ENCODE measurements at regions not wholly inside any gene's neighbourhood (a gene's known extent, or its start where the extent isn't known, plus 50 kb on each side); places are given as distances from the start of the nearest gene placed in this dataset.
"Not testable (repeated sequence)": the region's sequence is repeated elsewhere in the genome, so short reads cannot be mapped to it uniquely, and the experiment has no call there.

DNA sequence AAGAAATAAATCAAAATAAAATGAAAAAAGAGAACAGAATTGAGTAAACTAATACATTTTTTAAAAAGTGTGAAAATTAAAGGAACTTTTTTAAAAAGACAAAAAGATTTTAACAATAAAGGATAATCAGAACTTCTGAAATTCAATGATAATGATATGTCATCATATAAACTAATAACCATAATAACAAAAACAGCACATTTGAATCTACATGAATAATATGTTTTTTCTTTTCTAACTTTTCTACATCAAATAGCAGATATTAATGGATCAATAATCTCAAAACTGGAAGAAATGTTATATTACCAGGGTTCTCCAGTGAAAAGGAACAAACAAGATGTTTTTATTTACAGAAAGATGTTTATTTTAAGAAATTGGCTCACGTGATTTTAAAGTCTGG is 903.3 kb upstream of the MIR17HG start:
- DNase-seq = no peak

- no peak for DNase-seq
Observed at GRCh38 chr13:90445179-90445578, 902.3 kb upstream of the MIR17HG start.

- no peak for DNase-seq
Observed at GRCh38 chr13:90447034-90447733, 900.3 kb upstream of the MIR17HG start.

GRCh38 chr13:90447734-90448101 is 899.8 kb upstream of the MIR17HG start:
- DNase-seq = no peak

DNA sequence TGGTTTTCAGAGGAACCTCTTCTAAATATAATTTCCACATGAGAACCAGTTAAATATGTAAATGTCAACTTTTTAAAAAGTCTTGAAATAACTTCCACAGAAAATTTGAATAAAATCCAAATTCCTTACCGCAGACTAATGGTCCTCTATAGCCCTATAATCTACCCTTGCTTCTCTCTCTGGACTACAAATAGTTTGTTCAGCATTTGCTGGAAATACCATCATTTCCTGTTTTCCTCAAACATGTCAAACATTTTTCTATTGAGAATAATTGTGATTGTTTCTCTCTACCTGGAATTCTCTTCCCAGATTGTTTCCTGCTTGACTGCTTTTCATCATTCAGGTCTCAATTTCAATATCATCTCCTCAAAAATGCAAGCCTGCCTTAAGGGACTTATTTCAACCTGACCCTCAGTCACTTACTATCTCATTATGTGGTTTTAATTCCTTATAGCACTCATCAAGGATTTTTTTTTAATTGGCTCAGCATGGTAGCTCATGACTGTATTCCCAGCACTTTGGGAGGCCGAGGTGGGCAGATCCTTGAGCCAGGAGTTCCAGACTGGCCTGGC is 898.9 kb upstream of the MIR17HG start:
- DNase-seq = no peak

- no peak for DNase-seq
Observed at GRCh38 chr13:90453342-90453741, 894.1 kb upstream of the MIR17HG start.

DNA sequence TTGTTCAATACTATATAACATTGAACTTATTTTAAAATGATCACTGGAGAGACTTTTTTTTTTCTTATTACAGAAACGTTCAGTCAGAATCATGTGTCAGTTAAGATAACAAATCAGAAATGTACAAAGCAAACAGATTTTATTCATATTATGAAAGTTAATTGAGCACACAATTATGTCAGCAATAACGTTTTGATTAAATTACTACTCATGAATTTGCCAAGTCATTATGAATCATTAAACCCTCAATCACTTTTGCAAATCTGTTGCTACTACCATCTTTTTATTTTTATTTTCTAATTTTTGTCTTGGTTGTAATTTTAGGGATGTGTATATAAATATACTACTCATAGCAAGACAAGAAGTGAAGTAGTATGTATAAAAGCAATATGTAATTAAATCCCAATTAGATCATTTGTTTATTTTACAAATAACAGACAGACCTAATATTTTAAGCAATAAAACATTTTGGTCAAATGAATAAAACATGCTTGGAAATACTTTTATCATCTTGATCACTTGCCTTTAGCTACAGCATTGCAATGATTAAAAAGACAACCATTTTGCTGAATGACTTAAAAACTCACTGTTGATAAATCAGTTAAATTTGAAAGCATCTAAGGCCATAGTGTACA is 893.4 kb upstream of the MIR17HG start:
- DNase-seq = no peak

DNA sequence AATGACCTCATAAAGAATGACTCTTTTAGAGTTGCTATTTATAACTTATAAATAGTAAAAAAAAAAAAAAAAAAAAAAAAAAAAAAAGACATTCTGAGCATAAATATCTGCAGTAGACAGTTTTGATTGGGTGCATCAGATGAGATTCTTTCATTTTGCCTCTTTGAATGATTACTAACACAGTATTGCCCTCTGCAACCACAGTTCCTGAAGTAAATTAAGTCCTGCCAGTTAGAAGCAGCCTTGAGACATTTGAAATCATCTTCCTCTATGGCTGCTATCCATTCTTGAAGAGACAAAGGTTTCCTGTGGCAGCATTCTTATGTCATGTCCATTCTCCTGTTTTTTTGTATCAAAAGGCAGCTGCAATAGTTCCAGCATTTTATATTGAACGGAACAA is 892.4 kb upstream of the MIR17HG start:
- no peak for DNase-seq

DNA sequence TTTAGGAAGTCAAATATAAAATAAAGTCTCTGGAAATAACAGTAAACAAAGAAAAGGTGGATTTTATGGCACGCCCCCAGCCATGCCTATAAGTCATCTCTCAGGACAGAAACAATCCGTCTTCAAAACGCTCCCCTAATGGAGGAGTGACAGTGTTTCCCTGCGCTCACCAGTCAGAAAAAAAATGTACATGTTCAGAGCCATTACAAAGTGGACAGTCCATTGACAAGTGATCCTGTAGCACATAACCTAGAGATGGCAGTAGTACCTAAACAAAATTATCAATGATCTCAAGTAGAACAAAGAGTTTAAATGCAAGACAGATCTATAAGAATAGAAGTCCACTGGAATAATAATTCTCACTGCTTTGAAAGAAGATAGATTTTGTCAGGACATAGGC is 891.7 kb upstream of the MIR17HG start:
- DNase-seq = no peak

- no peak for DNase-seq
Observed at GRCh38 chr13:90461398-90461797, 886.1 kb upstream of the MIR17HG start.

GRCh38 chr13:90477216-90477615 is 870.3 kb upstream of the MIR17HG start:
- DNase-seq = no peak

GRCh38 chr13:90483906-90484305 is 863.6 kb upstream of the MIR17HG start:
- DNase-seq = no peak

DNA sequence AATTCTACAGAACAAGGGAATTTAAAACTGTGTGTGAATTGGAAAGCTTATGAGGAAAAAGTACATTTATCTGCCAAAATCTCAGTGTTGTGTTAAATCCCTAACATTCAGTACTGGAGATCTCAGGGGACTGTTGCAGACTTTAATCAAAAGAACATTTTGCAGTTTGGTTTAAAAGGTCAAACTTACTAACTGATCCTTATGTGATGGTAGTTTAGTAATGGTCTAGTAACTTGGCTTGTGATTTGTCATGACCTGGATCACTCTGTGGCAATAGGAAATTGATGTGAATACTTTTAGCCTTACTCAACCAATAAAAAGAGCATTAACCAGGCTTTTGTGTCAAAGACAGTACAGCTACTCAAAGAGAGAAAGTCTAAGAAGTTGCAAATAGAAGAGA is 862.1 kb upstream of the MIR17HG start:
- no peak for DNase-seq

DNA sequence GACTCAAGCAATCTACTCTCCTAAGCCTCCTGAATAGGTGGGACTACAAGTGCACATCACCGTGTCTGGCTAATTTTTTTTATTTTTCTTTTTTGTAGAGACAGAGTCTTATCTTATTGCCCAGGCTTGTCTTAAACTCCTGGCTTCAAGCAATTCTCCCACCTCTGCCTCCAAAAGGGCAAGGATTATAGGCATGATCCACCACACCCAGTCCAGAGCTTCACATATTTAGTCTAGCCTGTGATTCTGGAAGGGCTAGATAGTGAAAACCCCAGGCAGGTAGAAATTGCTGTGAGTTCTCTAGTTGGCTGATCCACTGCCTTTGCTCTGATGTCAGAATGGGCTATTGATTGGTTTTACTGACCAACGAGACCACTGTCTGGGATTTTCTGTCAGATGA is 854.6 kb upstream of the MIR17HG start:
- DNase-seq = no peak

GRCh38 chr13:90493667-90494066 is 853.8 kb upstream of the MIR17HG start:
- DNase-seq = no peak

- DNase-seq = not testable (repeated sequence)
Observed at GRCh38 chr13:90494849-90495248, 852.6 kb upstream of the MIR17HG start.

DNA sequence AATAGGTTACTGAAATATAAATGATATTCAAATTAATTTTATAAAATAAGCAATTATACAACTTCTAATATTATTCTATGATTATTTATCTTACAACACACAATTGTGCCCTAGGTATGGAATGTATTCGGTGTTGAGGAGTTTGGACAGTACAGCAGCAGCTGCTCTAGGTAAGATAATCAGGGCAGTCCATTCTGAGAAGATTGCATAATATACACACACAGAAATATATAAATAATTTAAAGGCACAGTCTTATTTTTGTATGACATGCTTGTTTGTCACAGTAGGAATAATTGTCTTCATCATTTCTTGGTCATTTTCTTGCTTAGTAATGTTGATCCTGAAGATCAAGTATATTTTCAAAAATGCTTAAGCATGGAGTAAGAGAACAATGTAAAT is 849.4 kb upstream of the MIR17HG start:
- no peak for DNase-seq

GRCh38 chr13:90498816-90499215 is 848.7 kb upstream of the MIR17HG start:
- no peak for DNase-seq

GRCh38 chr13:90500569-90500968 is 846.9 kb upstream of the MIR17HG start:
- DNase-seq = no peak

DNA sequence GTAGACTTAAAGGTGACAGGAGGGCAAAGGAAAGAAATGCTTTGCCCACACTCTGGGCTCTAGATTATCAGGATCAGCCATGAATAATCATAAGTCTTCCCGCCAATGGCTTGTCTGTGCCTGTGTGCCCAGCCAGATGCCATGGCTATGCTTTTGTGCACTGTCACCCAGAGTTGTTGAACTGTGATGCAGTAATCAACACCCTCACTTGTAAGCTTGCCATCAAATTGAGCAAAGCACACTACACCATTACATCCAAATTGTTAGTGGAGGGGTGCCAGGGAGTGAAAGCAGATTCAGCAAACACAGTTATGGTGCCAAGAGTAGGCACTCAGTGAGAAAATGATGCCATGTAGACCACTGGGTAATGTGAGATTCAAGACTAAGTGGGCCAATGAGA is 845.3 kb upstream of the MIR17HG start:
- DNase-seq = no peak

DNA sequence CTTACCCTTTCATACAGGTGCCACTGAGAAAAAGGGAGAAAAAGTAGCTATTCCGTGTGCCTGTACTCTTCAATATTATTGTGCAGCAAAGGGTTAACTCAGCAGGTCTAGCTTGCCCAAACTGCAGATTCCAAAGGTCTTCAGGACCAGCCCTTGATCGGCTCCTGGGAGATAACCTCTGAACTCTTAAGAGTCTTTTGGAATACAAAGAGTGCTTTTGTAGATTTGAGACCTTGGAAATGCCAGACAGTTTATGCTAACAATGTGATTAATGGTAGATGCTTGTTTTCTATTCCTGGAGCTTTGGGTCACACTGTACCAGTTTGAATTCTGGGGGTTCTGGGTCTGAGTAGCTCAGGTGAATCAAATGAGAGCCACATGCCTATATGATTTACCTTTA is 844.7 kb upstream of the MIR17HG start:
- no peak for DNase-seq

- DNase-seq = no peak
Observed at GRCh38 chr13:90510319-90510718, 837.2 kb upstream of the MIR17HG start.

- DNase-seq = no peak
Observed at GRCh38 chr13:90511903-90512302, 835.6 kb upstream of the MIR17HG start.

DNA sequence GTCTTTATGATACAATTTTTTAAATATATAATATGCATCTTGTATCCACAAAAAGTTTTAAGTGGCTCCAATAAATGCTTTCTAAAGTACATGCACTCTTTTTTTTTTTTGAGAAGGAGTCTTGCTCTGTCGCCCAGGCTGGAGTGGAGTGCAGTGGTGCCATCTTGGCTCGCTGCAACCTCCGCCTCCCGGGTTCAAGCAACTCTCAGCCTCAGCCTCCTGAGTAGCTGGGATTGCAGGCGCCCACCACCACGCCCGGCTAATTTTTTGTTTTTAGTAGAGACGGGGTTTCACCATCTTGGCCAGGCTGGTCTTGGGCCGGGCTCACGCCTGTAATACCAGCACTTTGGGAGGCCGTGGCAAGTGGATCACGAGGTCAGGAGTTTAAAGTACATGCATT is 832.8 kb upstream of the MIR17HG start:
- not testable (repeated sequence) for DNase-seq

- no peak for DNase-seq
Observed at GRCh38 chr13:90518417-90518816, 829.1 kb upstream of the MIR17HG start.
